ENCODE measurements at regions not wholly inside any gene's neighbourhood (a gene's known extent, or its start where the extent isn't known, plus 50 kb on each side); places are given as distances from the start of the nearest gene placed in this dataset.
A peak's percentile ranks its signal among the peaks of the same experiment; 100 is the strongest.

GRCh38 chr2:19784456-19784855 is 117.3 kb downstream of the TTC32 start:
- DNase-seq (ENCODE audit: low read depth, low spot score), result no peak

GRCh38 chr2:19783935-19784334 is 117.8 kb downstream of the TTC32 start:
- DNase-seq (ENCODE audit: low read depth, low spot score), result no peak

GRCh38 chr2:19776941-19777514 is 124.8 kb downstream of the TTC32 start:
- no peak for DNase-seq (ENCODE audit: low read depth, low spot score)

- DNase-seq (ENCODE audit: low read depth, low spot score), result peak; percentile 15
Observed at GRCh38 chr2:19775838-19776237, 125.9 kb downstream of the TTC32 start.

- no peak for DNase-seq (ENCODE audit: low read depth, low spot score)
Observed at GRCh38 chr2:19775315-19775714, 126.5 kb downstream of the TTC32 start.

GRCh38 chr2:19774805-19775176 is 127.0 kb downstream of the TTC32 start:
- peak; percentile 8 for DNase-seq (ENCODE audit: low read depth, low spot score)

GRCh38 chr2:19772981-19773380 is 128.8 kb downstream of the TTC32 start:
- no peak for DNase-seq (ENCODE audit: low read depth, low spot score)

- no peak for DNase-seq (ENCODE audit: low read depth, low spot score)
Observed at GRCh38 chr2:19769513-19769912, 132.3 kb downstream of the TTC32 start.

- no peak for DNase-seq (ENCODE audit: low read depth, low spot score)
Observed at GRCh38 chr2:19767899-19768298, 133.9 kb downstream of the TTC32 start.

GRCh38 chr2:19764998-19765397 is 136.8 kb downstream of the TTC32 start:
- DNase-seq (ENCODE audit: low read depth, low spot score), result no peak

- no peak for DNase-seq (ENCODE audit: low read depth, low spot score)
Observed at GRCh38 chr2:19763731-19764130, 138.1 kb downstream of the TTC32 start.

GRCh38 chr2:19762959-19763605 is 138.7 kb downstream of the TTC32 start:
- no peak for DNase-seq (ENCODE audit: low read depth, low spot score)

- no peak for DNase-seq (ENCODE audit: low read depth, low spot score)
Observed at GRCh38 chr2:19762142-19762541, 139.6 kb downstream of the TTC32 start.

- no peak for DNase-seq (ENCODE audit: low read depth, low spot score)
Observed at GRCh38 chr2:19759880-19760279, 141.9 kb downstream of the TTC32 start.

GRCh38 chr2:19758658-19759057 is 143.1 kb downstream of the TTC32 start:
- DNase-seq (ENCODE audit: low read depth, low spot score), result no peak

- DNase-seq (ENCODE audit: low read depth, low spot score), result no peak
Observed at GRCh38 chr2:19757586-19757985, 144.2 kb downstream of the TTC32 start.

GRCh38 chr2:19754907-19755306 is 146.9 kb downstream of the TTC32 start:
- no peak for DNase-seq (ENCODE audit: low read depth, low spot score)

- no peak for DNase-seq (ENCODE audit: low read depth, low spot score)
Observed at GRCh38 chr2:19753818-19754217, 148.0 kb downstream of the TTC32 start.

GRCh38 chr2:19753314-19753713 is 148.5 kb downstream of the TTC32 start:
- DNase-seq (ENCODE audit: low read depth, low spot score), result no peak

GRCh38 chr2:19752500-19752899 is 149.3 kb downstream of the TTC32 start:
- no peak for DNase-seq (ENCODE audit: low read depth, low spot score)

- no peak for DNase-seq (ENCODE audit: low read depth, low spot score)
Observed at GRCh38 chr2:19751631-19752030, 150.2 kb downstream of the TTC32 start.

GRCh38 chr2:19750136-19750535 is 151.6 kb downstream of the TTC32 start:
- no peak for DNase-seq (ENCODE audit: low read depth, low spot score)

GRCh38 chr2:19749507-19749836 is 152.3 kb downstream of the TTC32 start:
- DNase-seq (ENCODE audit: low read depth, low spot score), result no peak
